HK-2 (cell line): ENCODE measurements at regions not wholly inside any gene's neighbourhood (a gene's known extent, or its start where the extent isn't known, plus 50 kb on each side); places are given as distances from the start of the nearest gene placed in this dataset.

ENCODE experiments used
- DNase-seq: peaks from one replicate; pipeline ENCODE4 v3.0.0-alpha.2; 2018; ENCODE audit not compliant: unreplicated experiment

DNA sequence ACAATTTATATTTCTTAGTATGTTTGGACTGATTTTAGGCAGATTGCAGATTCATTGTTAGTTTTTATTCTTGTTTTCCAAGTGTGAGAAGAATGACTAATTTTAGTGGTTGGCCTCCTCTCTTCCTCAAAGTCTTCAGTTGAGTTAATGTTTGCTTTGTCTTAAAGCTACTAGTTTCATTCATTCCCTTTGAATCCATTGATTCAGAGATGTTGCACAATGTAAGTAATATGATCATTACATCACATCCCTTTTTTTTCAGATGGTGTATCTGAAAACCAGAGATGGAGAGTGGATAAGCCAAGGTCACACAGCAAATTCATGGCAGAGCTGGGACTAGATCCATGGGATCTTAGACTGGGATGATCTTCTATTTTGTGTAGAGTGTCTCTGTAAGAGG is 577.5 kb downstream of the BCL11B start:
- DNase-seq, result no peak

GRCh38 chr14:98695809-98696208 is 576.2 kb downstream of the BCL11B start:
- DNase-seq, result no peak

- no peak for DNase-seq
Observed at GRCh38 chr14:98698341-98698740, 573.7 kb downstream of the BCL11B start.

- DNase-seq, result no peak
Observed at GRCh38 chr14:98700748-98701147, 571.2 kb downstream of the BCL11B start.

GRCh38 chr14:98701377-98701776 is 570.6 kb downstream of the BCL11B start:
- DNase-seq, result no peak

DNA sequence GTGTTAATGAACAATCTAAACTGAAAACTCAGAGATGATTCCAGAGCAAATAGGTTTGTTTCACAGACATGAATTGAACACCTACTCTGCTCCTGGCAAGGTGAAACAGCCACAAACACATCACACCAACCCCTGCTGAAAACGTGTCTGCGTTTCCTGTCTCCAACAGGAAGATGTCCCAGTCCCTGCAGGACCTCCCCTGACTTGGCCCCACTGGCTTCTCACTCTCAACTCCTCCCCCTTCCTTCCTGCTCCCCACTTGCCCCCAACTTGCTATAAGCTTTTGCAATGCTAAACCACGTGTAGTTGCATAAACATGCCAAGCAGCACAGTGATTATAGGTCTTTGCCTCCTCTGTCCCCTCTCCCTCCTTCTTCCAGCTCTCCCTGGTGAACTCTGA is 567.6 kb downstream of the BCL11B start:
- DNase-seq, result no peak

- DNase-seq, result no peak
Observed at GRCh38 chr14:98705871-98706300, 566.1 kb downstream of the BCL11B start.

GRCh38 chr14:98707522-98707921 is 564.5 kb downstream of the BCL11B start:
- no peak for DNase-seq

DNA sequence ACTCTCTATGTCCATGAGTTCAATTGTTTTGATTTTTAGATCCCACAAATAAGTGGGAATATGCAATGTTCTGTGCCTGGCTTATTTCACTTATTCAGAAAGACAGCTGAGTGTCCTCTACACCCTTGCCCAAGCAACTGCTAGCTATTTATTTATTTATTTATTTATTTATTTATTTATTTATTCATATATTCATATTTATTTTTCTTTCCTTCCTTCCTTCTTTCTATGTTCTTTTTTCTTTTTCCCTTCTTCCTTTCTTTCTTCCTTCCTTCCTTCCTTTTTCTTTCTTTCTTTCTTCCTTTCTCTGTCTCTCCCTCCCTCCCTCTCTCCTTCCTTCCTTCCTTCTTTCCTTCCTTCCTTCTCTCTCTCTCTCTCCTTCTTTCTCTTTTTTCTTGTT is 563.4 kb downstream of the BCL11B start:
- DNase-seq, result no peak

DNA sequence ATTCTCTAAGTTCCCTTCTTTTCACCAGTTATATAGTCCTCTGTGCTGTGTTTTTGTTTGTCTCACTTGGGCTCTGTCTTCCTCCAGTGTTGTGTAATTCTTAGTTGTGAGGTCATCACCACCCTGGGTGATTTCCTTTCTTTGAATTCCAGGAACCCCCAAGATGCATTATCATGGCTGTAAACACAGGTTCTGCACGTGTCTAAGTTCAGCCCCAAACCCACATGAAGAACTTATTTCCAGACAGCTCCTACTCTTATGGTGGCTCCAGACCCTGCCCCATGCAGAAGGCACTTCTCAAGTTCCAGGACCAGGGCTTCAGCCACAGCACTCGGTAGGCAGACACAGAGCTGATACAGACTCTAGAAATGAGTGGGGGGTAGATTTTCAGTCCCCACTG is 560.5 kb downstream of the BCL11B start:
- no peak for DNase-seq

DNA sequence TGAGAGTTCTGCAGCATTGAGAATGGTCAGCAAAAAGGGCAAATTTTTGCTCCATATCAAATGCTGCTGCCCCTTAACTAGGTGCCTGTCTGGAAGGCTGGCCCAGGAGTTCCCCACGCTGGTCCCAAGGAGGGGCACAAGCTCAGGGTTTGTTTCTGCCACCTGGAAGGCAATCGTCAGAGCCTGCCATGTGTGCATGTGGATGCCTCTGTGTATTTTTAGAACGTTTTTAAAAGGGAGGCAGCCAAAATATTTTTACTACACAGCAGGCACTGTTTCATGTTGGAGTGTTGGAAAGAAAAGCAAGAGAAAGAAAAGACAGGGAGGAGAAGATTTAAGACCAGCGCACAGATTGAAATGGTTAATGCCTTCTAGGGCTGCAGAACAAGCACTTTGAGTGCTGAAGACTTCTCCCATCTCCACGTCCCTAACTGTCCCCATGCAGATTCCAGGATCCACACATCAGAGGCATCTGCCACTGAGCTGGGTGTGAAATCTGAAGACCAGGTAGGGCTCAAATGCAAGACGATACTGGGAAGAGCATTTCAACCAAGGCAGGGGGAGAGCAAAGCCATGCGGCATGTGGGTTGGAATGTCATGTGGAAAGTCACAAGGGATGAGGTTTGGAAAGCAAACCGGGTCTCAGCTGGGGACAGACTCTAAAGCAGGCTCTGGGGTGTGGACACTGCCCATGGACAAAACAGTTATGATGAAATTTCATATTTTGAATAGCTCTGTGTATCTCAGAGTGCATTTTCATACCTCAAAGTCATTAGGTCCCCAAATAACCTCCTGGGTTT is 557.2 kb downstream of the BCL11B start:
- DNase-seq, result no peak

DNA sequence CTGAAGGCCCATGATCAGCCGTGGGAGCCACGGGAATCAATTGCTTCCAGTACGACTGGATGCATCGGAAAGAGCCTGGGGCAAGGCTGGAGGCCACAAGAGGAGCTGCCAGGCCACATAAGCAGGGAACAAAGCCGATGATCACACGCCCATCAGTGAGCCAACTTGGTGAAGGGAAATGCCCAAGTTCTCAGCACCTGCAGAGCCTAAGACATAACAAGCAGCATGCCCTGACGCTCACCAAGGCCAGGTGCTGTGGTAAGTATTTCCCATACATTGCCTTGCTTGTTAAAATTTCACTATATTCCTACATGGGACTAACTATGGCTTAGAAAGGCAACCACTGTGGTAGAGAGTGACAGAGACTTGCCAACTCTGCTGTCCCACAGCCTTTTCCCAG is 555.9 kb downstream of the BCL11B start:
- no peak for DNase-seq

- DNase-seq, result no peak
Observed at GRCh38 chr14:98721061-98721460, 550.9 kb downstream of the BCL11B start.

DNA sequence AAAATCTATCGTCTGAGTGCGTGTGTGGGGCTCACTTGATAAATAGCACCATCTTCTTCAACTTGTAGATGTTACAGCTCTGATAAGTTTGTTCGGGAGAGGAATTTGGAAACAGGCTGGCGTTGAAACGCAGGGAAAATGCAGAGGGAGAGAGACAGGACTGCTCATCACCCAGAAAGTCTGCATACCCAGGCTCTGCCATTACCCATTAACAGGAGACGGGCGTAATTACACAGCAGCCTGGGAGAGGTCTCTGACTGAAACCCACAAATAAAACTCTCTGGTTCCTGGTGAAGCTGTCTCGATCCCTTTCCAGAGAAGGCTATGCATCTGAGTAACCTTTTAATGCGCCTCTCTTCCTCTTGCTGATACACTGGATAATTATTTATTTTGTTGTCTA is 547.3 kb downstream of the BCL11B start:
- DNase-seq, result no peak

DNA sequence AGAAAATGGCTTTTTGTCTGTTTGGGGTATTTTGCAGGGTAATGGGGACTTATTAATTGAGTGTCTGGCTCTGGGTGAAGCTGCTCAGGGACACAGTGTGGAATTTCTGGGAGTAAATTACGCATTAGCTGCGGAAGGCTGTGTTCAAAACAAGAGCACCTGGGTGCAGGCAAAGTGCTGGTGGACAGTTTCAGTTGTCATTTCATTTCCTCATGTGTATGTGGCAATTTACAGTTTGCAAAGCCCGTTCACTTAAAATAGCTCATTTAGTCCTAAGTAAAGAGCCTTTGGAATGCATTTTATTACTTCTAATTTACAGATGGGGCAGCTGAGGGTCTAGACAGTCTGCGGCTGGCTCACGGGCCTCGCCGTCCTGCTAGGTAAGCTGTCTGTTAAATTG is 546.8 kb downstream of the BCL11B start:
- no peak for DNase-seq

- DNase-seq, result no peak
Observed at GRCh38 chr14:98725676-98726075, 546.3 kb downstream of the BCL11B start.

- no peak for DNase-seq
Observed at GRCh38 chr14:98726585-98727405, 545.2 kb downstream of the BCL11B start.

DNA sequence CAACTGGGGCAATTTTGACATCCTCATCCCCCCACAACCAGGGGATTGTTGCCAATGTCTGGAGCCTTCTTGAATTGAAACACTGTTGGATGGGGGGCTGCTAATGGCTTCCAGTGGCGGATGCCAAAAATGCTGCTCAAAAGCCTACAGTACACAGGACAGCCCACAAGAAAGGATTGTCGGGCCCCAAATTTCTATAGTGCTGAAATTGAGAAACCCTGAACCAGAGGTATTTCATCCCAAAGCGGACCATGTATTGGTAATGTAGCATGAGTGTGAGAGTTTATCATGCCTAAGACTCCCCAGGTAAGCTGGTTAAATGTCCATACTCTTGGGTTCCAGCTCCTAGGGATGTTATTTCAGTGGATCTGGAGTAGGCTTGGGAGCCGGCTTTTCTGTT is 544.0 kb downstream of the BCL11B start:
- no peak for DNase-seq

GRCh38 chr14:98728836-98729235 is 543.2 kb downstream of the BCL11B start:
- no peak for DNase-seq

DNA sequence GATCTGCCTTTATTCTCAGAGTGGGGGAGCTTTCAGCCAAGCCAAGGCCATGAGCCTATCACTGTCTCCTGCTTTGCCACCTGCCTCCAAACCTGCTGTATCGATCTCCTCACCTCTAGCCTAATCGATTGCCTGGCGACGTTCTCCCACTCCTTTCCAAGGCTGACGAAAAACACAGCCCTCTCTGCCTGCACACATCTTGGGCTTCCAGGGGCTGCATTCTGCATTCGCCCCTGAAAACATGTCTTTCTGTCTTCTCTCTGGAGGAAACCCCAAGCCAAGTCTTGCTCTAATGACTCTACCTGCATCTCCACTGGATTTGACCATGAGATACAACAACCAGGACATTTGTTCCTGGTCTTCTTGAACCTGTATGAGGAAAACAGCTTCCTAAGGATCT is 540.7 kb downstream of the BCL11B start:
- DNase-seq, result no peak

- no peak for DNase-seq
Observed at GRCh38 chr14:98731701-98732100, 540.3 kb downstream of the BCL11B start.

DNA sequence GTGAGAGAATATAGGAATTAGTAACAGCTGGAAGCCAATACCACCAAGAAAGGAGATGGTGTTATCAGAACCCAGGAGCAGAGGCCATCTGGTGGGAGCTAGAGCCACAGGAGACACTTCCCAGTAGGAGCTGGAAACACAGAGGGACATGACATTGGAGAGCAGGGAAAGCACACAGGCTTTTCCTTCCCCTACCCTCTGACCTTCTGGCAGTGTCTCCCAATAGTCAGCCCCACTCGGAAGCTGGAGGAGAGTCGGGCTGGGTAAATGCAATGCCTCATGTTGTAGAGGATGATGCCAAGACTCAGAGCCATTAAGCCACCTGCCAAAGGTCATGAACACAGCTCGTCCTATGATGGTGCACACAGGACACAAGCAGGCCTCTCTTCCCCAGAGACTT is 538.5 kb downstream of the BCL11B start:
- no peak for DNase-seq

DNA sequence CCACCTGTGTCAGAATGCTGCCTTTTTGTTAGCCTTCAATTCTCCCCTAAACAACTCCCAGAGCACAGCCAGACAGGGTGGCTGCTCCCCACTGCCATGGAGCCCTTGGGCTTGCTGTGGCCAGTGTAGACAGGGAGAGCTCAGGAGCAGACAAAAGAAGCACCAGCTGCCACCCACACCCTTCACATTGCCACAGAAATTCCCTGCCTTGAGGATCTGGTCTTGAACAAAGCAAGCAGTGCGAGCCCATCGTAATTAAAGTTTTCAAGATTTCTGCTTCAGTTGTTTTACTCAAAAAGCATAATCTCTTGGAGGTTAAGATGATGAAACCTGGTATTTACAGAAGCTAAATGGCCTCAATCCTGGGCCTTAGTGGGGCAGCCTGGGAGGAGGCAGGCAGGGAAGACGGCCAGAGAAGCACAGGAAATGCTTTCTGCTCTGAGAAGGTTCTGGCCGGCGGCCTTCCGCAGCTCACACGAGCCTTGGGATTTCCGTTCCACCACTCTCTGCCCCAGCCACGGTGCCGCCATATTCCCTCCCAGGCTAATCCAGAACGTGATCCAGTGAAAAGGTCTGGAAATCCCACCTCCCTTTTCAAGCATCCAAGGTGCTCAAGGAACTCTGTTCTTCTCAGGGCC is 535.2 kb downstream of the BCL11B start:
- DNase-seq, result no peak
